HG02885 (cell line): ENCODE measurements at regions not wholly inside any gene's neighbourhood (a gene's known extent, or its start where the extent isn't known, plus 50 kb on each side); places are given as distances from the start of the nearest gene placed in this dataset.
"Not testable (repeated sequence)": the region's sequence is repeated elsewhere in the genome, so short reads cannot be mapped to it uniquely, and the experiment has no call there.

ENCODE experiments used
- ATAC-seq: cut with Tn5 transposase; IDR thresholded peaks from one replicate; pipeline ENCODE4 v1.9.1; 2021; ENCODE audit warnings: mild to moderate bottlenecking; ENCODE audit not compliant: unreplicated experiment, poor library complexity

- ATAC-seq, result no peak
These were observed 549.1 kb downstream of the RPS29 start for GRCh38 chr14:49036984-49037516.

DNA sequence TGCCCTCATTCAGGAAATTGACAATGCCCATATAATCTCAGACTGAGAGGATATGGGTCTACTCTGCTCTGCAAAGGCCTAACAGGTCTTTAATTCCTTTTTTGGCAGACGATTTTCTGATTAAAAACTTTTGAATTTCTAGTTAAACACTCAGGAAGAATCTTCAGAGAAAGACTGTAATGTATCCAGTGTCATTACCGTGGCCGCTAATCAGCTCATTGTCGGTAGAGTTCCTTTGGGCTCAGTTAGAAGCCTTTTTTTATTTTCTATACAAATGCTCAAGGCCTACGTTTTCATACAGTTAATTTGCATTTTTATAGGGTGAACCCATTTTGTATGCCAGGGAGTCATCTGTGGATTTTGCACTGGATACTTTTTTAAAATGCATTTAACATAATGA, 549.9 kb downstream of the RPS29 start:
- ATAC-seq, result no peak

- ATAC-seq, result no peak
These were observed 553.0 kb downstream of the RPS29 start for GRCh38 chr14:49033131-49033530.

DNA sequence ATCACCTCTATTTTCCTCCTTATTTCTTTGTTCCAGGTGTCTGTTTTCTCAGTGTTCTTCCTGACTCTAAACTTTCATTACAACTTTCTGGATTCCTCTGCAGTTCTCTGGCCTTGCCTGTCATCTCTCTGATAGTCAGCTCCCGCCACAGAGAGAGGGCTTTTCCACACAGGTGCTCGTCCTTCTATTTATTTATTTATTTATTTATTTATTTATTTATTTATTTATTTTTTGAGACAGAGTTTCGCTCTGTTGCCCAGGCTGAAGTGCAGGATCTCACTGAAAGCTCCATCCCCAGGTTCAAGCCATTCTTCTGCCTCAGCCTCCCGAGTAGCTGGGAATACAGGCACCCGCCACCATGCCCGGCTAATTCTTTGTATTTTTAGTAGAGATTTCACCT, 554.5 kb downstream of the RPS29 start:
- ATAC-seq, result not testable (repeated sequence)

DNA sequence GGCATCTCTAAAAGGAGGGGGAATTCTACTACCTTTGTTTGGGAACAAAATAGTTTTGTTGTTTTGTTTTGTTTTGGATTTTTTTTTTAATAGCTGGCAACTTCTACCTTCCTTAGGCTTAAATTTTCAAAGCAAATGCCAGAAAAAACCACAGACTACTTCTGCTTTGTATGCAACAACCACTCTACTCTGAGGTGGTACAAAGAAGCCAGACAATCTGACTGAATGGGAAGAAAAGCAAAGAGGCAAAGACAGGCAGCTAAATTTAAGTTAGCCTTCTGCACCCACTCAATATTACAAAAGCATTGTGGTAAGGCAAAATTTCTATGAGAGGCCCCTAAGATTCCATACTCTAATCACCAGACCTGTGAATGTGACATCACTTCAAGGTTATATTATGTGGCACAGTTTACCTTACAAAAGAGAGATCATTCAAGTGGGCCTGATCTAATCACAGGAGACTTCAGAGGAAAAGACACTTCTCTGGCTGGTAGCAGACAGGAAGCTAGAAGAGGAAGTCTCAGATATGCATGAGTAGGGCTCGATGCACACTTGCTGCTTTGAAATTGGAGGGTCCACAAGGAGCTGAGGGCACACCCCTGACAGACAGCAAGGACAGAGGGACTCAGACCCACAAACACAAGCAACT, 566.6 kb downstream of the RPS29 start:
- no peak for ATAC-seq

DNA sequence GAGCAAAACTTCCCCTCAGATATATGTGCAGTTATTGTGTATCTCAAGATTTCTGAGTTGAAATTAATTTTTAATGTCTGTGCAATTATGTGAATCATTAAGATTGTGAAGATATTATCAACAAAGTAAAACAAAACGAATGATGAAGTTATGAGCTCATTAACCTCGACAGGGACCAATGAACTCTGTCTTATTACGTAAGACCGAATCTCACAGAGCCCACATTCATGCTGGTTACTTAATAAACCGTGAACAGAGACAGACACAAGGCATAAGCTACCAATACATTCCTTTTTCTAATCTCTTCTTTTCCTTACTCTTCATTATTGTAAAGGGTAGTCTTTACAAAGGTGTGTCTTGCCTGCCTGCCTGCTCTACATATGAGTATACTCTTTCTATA, 568.7 kb downstream of the RPS29 start:
- no peak for ATAC-seq

DNA sequence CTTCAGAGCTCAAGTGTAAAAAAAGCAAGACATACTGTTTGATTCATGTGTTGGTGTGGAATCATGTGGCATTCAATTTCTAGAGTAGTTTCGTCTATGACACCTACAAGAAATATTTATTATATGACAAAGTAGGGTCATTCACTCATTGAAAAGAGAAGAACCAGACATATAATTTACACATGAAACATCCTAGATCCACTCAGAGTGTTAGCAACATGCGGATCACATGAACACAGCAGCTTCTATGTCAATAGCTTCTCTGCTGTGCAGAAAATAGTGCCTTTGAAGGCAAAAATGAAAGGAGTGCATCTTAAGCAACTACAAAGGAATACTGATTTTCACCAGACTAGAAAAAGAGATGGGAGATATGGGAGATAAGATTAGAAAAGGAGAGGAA, 569.8 kb downstream of the RPS29 start:
- no peak for ATAC-seq

GRCh38 chr14:49014476-49014875, 571.7 kb downstream of the RPS29 start:
- no peak for ATAC-seq

DNA sequence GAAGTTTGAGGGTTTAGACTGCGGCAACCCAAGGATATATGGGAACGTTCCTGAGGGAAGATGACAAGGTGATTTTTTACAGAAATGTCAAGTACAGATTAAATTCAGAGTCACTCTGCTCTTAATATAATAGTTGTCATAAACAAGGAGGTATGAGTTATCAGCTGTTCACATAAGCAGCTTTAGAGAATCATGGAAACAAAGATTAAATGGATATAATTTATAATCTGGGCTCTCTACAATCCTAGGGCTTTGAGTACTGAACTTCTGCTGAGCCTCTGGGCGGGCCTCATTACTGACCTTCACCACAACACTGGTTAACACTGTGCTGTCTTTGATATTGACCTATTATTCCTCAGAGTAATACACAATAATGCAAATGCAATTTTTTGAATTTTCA, 577.8 kb downstream of the RPS29 start:
- ATAC-seq, result no peak

DNA sequence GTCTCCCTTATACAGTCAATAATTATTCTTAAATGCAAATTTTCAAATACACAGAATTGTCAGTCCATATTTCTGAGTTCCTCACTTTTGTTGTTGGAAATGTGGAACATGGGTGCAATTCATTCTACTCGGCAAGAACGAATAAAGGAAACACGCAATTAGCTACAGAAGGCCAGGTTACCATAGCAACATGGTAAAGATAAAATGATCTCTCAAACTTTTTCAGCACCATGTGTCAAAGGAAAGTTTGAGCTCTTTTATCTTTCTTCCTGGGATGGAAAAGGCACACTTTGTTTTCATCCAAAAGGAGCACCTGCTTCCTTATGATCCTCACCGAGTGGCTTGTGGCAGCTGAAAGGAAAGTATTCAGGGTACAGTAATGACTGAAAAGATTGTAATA, 595.0 kb downstream of the RPS29 start:
- ATAC-seq, result no peak

DNA sequence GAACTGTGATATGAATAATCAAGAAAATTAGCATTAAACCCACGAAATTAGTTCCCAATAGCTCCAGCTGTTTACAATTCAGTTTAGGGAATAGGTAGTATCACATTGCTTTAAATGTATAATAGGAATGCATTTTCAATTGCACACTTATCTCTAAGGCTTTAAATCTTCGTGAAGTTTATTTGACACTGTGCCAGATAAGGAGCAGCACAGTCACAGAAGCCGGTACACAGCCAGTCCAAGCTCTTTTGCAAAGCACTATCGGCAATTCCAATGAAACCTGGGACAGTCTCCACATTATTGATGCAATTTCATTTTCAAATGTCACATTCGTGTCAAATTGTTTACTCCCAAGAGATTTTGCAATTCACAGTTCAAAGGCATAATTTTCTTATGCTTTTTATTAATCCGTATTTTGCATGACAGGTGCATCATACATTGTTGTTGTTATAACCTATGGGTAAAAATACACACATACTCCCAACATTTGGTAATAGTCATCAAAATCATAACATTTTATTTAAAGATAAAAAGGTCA, 602.8 kb downstream of the RPS29 start:
- no peak for ATAC-seq

GRCh38 chr14:48974994-48975393, 611.2 kb downstream of the RPS29 start:
- ATAC-seq, result no peak

DNA sequence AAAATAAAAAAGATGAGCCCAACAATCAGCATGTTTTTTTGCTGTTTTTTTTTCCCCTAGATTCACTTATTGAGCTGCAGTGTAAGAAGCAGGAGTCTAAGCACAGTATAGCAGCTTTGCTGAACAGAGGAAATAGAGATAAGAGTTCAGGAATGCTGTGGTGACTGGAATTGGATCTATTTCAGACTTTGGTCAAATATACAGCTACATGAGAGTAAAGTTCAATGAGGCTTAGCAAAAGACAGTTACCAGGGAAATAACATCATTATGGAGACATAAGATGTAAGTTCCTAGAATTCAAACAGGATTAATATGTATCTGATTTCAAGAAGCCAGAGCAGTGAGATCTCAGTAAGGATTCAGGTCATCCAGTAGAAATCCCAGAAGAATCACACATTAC, 613.0 kb downstream of the RPS29 start:
- ATAC-seq, result no peak

DNA sequence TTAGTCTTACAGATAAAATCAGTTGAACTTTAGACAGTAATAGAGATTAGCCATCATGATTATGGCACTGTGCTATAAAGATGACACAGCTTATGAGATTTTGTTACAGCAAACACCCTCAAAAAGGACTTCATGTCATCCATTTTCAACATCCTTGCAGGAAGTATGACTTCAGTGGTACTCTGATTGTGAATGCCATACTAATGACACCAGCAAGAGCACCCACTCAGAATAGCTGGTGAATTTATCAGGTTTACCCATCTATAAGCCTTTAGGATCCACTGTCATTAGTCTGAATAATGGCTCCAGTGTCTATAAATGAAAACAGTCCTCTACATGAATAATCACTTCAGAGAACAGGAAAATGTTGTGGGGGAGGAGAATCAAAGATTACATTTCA, 615.2 kb downstream of the RPS29 start:
- ATAC-seq, result no peak

- ATAC-seq, result no peak
These were observed 618.8 kb downstream of the RPS29 start for GRCh38 chr14:48967419-48967818.

DNA sequence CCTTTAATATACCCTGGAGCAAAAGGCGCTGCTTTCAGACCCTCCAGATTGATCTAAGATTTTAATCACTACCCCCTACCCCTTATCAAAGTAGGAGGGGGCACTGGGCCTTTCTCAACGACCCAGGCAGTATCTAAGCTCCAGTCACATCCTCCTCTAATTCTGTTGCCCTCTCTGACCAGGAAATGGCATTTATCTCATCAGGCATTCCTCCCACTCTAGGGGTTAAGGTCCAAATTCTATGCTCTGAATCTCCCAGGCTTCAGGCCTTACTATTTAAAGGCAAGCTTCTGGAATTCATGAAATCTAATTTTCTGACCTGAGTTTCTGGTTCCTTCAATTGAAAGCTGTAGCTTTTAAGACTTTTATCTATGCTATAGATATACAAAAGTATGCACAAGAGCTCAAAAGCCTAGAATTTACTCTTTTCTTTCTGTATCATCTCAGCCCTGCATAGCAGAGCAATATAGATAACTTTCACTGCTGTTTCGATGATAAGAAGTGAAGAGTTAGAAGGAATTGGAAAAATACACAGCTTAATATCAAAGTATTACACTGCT, 622.9 kb downstream of the RPS29 start:
- no peak for ATAC-seq

DNA sequence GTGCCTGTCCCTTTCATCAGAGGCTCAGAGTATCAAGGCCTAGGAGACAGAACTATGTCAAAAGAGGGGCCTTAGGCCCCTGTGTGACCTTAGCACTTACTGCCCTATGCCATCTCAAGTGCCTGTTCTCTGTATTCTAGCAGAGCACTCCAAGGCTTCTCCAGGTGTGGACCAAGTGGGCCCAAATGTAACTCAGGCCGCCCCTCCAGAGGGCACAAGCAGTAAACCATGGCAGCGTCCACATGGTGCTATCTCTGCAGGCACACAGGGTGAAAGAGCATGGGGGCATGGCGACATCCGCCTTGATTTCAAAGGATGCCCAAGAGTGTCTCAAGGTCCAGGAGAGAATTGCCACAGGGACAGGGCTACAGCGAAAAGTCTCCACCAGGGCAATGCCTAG, 628.7 kb downstream of the RPS29 start:
- ATAC-seq, result no peak

GRCh38 chr14:48955857-48956256, 630.3 kb downstream of the RPS29 start:
- no peak for ATAC-seq

DNA sequence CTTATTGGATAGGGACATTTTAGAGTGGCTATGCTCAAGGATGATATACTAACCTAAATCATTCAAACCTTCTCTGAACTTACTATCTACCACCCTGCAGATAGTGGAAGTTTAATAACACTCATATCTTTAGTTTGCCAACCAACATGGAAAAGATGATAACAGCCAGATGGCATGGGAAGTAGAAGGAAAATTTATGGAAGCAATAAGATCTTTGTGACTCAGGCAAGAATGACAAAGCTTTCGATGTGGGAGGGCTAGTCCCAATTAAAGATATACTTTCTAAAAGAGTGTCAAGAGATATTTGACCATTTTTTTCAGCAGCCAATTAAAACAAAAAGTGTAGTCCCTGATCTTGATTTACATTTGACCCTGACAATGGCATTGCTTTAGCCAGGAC, 631.7 kb downstream of the RPS29 start:
- ATAC-seq, result no peak

DNA sequence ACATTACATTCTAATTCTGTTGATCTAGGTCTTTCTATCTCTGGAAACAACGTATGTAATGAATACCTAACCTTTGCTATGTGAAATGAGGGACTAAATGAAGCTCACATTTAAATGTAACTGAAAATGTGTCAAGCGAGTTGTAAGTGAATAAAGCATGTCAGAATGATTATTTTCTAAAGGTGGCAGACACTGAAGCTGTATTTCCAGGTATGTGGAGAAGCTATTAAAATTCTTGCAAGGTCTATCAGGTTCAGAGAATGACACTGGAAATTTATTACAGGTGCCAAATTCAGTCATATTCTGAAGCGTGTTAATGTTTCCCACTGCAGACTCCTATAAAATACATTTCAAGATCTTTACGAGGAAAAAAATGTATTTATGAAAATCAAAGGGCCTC, 641.4 kb downstream of the RPS29 start:
- ATAC-seq, result no peak

DNA sequence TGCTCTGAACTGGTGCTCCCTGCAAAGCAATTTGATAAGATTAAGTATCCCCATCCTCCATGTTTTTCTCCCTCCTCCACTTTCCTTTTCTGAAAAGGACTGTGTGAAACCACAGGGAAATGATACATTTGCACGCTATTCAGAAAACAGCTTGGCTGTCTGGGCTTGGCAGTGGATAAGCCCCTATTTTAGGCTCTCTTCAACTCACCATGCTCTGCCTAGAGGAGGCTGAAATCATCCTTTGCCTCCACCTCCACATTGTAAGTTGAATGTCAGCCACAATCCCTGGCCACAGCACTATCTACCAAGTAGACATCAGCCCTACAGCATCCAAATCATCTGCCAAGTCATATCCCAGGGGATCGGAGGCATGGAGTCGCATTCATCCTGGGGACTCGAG, 642.3 kb downstream of the RPS29 start:
- ATAC-seq, result no peak

DNA sequence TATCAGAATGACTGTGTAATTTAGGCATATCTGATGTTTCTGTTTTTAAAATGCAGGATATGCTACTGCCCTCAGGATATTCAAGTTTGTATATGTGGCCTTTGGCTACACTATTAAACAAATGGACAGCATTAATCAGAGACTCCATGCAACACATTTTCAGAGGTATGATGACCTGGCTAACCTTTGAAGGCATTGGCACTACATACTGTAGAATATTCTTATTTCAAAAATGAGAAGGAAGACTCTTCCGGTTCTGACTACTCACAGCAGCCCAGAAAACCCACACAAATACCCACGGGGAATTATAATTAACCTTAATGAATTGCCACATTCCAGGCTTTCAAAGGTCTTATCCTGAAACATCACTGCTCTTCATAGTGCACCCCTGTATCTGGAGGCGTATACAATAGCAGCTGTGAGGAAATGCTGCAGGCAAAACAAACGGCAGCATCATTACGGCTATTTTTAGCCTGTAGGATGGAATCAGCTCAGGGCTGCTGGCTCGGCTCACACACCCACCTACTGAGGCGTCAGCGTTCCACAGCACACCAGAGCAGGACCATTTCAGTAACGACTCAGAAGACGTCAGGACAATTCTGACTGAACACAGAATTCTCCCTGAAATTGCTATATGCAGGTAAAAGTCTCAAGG, 648.5 kb downstream of the RPS29 start:
- no peak for ATAC-seq
